HPDE6-E6E7 (cell line): ENCODE measurements at regions not wholly inside any gene's neighbourhood (a gene's known extent, or its start where the extent isn't known, plus 50 kb on each side); places are given as distances from the start of the nearest gene placed in this dataset.

Experiments
- DNase-seq: peaks from one replicate; pipeline ENCODE4 v3.0.0; 2011; ENCODE audit warnings: missing footprints; ENCODE audit errors: extremely low spot score

DNA sequence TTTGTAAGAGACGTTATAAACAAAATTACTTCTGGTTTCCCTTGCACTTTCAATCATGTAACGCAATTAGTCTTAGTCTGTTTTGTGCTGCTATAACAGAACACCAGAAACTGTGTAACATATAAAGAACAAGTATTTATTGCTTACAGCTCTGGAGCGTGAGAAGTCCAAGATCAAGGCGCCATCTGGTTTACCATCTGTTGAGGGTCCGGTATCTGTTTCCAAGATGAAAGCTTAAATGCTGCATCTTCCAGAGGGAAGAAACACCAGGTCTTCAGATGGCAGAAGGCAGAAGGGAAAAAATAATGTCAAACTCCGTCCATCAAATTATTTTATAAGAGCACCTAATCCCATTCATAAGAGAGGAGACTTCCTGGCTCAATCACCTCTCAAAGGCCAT lies 474.1 kb downstream of the PDGFC start:
- no peak for DNase-seq

DNA sequence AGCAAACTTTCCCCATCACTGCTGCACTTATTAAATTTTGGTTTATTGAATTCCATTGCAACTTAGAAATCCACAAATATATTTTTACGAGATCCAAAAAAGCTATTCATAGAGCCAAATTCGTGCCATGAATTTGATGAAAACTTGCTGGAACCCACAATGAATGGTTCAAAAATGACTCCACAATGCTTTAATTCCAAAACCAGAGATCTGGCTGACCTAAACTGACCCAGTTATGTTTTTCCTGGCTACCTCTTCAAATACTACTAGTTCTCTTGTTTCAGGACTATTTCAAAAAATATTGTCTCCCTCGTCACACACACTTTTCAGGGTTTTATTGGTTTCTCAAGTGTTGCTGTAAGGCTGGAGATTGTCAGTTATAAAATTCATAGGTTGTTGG lies 474.8 kb downstream of the PDGFC start:
- no peak for DNase-seq

DNA sequence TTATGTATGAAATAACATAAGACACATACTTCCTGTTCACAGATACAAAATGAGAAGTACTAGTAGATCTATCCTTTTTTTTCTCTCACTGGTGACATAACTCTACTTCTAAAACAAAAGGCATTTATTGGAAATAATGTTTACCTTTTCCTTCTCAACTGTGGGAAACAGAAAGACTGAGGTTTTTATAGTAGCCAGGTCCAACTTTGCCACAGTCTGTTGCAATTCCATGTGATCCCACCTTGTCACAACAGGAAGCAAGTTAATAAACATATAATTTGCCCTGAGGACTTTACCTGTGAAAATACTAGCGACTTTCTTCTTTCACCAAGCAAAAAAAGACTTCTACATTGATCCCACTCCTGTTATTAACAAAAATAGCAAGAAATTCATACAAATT lies 475.8 kb downstream of the PDGFC start:
- DNase-seq: no peak

DNA sequence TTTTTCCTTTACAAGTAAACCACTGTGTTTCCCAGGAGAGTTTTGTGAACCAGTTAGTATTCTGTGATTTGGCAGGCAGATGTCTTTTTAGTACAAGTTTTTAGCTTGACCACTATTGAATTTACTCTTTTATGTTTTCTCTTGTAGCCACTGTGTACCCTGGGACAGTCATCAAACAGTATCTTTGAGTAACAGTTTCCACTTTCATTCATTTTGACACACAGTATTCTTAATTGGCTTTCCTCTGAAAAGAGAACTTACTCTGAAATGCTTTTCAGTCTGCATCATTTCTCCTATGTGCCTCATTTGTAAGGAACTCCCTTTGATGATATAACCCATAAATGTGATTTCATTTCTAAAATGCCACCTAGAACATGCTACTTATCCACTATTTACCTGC lies 476.5 kb downstream of the PDGFC start:
- no peak for DNase-seq

DNA sequence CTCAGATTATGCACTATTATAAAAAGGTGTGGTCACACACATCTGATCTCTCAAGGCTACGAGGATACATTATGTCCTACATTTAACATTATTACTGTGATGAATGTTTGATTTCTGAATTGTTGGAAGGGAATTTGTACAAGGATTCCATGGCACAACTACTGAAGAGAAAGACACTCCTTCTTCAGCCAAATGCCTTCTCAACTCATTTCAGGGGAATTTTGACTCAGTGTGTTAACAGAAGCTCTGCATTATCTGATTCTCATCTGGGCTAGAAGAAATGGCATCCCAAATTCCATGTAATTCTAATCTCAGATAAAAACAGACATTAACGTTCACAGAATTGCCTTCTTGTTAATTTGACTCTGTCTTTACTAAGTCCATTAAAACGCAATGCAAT lies 477.7 kb downstream of the PDGFC start:
- no peak for DNase-seq

DNA sequence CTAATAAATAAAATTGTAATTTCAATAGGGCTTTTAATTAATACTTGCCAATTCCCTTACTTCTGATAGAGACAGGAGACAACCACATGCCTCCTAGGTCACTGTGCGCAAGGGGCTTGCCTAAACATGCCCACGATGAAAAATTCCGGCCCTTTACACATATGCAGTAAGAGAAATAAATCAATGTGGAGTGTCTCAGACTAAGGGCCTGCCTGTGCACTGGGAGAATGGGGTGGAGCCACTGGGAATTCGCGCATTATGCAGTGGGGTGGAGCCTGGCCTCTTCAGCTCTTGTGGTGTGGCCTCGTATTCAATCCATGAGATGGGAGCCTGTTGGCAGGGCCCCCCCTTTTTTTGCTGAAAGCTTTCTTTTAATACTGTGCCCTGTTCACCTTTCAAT lies 484.5 kb downstream of the PDGFC start:
- DNase-seq: no peak

DNA sequence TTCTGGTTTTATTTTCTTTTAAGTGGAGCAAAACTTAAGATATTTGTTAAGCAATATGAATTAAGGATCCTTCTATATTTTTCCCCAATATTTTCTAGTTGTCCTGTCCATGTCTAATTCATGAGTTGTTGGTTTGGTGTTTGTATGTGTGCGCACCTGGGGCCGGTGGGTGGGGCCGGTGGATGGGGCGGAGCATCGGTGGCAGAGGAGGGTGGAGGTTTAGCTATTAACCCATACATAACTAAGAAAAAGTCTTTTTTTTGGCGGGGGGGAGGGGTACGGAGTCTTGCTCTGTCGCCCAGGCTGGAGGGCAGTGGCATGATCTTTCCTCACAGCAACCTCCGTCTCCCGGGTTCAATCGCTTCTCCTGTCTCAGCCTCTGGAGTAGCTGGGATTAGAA lies 489.8 kb downstream of the PDGFC start:
- no peak for DNase-seq

DNA sequence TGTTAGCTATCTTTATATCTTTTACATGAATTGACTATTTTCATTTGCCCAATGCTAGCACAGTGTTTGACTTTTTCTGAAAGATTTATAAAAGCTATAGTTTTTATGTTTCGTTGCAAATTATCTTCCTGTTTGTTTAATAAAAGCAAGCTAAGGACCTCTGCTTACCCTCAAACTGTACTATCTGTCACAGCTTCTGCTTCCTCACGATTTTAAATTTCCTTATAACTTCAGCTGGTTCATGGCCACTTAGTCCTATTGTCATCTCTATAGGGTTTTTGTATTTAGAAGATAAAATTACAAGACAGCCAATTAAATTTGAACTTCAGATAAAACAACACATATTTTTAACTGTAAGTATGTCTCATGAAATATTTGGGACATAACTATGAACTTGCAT lies 494.0 kb downstream of the PDGFC start:
- DNase-seq: no peak

DNA sequence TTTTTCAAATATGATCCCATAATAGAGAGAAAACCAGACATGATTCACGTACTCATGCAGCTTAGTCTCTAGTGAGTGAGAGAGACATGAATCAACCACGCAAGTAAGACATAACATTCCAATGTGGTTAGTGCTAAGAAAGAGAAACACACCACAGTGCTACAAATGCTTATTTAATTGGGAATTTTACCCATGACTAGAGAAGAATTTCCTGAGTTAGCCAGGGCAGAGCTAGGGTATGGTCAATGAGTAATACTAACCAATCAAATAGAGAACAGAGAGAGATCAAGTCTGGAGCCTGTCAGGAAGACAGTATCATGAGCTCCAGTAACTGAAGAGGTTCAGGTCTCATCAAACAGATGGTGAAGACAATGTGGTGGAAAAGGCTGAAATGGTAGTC lies 495.2 kb downstream of the PDGFC start:
- DNase-seq: peak; percentile 63

DNA sequence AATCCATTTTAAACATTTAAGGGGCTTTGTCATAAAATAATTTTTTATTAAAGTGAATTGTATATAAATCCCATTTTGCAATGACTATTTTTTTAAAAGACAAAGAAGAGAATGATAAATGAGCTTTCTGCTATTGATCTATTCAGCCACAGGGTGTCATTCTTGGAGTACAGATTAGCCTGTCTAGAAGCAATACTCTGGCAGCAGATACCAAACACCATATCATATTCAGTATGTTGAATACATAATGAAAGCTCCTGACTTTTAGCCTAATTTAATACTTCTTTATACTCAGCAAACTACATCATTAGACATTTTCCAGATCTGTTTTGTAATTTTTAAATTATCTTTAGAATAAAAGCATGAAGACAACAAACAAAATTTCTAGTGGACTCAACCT lies 496.3 kb downstream of the PDGFC start:
- peak; percentile 19 for DNase-seq

DNA sequence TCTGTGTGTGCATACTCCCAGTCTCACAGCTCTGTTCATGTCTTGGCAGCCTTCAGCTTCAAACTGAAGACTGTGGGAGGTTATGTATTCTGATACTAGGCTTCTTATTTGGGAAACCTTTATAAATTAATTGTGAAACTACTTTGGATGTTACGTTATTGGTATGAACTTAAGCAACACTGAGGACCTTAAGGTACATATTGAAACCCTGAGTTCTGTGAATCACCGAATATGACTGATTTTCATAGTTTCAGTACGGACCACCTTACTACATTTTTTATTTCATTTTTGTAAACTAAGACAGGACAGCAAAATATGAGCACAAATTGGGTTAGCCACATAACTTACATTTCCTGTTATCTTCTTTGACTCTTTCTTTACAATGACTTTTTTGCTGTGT lies 498.4 kb downstream of the PDGFC start:
- no peak for DNase-seq

DNA sequence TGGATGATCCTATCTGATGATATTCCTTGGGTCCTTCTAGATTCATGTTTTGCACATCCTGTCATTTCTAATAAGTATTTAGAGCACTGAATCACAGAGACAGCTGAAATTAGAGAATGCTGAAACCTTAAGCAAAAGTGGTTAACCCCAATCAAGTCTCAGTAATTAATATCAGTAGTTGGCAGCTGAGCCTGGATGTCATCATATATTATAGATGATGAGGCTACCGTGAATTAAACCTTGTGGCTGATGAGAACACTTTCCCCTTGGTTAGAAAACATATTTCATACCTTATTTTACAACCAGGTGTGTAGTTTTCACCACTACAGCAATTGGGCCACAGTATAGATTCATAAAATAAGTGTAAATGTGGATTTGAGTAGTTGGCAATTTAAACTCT lies 499.0 kb downstream of the PDGFC start:
- no peak for DNase-seq

DNA sequence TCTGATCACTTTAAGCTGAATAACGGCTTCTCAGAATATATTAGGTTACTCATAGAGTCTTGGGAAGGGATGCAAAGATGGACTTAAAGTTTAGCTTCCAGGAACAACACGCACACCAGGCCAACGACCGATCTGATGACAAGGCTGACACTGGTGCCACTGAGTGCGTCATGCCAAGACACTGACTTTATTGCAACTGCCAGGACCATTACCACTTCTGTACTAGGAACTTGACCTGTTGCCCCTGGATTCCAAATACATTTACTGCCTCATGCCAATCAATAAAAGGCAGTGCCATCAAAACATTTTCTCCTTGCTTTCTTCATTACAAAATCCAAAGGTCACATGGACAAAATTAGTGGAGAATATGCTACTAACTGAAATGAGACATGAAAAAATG lies 505.9 kb upstream of the CTSO start:
- no peak for DNase-seq

DNA sequence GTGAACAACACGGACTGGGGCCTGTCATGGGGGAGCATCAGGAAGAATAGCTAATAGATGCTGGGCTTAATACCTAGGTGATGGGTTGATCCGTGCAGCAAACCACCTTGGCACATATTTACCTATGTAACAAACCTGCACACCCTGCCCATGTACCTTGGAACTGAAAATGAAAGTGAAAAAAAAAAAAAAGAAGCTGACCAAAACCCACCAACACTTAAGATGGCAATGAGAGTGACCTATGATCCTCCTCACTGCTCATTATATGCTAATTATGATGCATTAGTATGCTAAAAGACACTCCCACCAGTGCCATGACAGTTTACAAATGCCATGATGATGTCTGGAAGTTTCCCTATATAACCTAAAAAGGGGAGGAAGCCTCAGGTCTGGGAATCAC lies 503.2 kb upstream of the CTSO start:
- no peak for DNase-seq

DNA sequence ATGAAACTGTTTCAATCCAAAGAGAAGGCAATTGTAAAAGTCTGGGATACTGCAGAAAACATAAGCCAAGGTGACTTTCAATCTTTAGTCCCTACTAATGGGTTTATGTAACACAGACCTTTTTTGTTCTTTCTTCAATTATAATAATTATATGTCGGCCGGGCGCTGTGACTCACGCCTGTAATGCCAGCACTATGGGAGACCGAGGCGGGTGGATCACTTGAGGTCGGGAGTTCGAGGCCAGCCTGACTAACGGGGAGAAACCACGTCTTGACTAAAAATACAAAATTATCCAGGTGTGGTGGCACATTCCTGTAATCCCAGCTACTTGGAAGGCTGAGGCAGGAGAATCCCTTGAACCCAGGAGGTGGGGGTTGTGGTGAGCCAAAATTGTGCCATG lies 489.8 kb upstream of the CTSO start:
- no peak for DNase-seq

DNA sequence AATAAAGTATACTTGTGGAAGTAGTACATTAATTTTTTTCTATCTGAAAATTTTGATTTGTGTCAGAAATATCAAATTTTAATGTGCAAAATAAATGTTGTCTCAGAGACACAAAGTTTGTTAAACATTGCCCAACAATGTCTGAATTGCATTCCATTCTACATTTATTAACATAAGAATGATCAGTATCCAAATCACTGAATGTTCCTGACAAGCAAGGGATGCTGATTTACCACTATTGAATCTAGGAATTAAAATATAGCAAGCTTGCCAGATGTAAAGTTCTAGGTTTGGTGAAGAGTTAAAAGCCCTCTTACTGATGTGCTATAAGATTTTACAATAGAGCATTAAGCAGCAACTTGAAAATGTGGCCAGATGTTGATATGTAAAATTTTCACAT lies 489.2 kb upstream of the CTSO start:
- DNase-seq: no peak

DNA sequence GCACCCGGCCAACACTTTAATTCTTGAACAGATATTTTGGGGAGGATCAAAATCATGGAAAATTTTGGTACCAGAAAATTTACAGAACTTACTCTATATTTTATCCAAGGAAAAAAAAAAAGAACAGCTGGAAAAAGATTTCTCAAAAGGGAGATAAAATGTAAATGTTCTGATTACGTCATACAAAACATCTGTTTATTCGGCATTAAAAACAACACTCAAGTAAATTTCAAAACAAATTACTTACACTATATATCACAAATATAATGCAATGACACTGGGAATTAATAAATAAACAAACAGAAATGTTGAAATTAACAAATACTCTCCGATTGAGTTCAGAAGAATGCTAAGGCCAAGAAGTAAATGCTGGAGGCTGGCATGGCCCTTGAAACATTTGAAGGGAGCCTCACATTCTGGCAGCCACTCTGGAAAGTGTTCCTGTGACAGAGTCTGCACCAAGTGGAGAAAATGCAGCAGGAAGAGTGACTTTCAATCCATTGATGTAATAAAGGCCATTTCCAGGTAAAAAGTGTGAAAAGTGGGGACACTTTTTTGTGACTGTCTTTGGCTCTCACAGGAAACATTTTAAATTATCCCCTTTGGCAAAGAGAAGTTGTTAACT lies 486.0 kb upstream of the CTSO start:
- no peak for DNase-seq

DNA sequence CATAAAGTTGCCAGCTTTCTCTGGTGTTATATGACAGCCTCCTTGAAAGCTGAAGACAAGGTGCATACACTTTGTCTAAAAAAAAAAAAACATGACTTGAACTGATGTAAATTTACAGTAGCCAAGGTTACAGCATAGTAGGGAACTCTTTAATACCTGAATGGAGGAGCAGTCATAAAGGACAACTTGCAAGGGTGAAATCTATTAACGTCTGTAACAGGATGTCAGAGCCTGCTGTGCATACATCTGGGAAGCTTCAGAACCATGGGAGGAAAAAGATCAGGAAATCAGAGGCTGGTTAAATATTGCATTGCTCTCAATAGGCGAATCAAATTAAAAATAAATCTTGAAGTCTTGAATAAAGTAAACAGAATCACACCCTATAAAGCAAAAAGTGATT lies 484.0 kb upstream of the CTSO start:
- no peak for DNase-seq

DNA sequence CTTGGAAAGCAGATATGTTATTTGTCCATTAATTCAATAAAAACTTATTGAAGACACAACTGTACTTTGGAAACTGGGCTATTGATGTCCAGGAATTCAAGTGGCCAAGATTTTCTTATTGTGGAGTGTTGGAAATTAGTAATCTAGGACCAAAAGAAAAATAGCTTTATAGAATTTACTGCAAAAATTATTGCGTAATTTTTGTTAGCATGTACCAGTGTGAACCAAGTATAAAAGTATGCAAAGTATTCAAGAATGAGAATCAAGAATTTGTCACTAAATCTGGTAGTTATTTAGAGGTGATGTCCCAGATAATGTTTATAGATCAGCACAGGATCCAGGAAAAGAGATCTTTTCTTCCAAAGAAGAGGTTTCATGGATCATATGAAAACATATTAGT lies 468.9 kb upstream of the CTSO start:
- DNase-seq: no peak

DNA sequence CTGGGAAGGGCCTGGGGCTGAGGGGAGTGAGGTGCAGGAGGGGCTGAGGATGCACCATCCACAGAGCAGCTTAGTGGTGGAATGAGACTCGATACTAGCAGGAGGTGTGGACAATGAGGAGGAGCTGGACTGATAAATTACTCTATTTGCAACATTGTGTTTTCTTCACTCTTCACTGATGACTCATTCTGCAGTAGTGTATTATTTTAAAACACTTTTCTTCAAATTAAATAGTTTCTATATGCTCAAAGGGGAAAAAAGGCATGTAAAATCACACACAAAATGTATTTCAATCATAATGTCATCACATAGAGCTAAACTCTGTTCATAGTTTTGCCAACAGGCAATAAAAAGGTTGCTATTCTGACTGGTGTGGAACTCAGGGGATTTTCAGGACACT lies 467.0 kb upstream of the CTSO start:
- no peak for DNase-seq

DNA sequence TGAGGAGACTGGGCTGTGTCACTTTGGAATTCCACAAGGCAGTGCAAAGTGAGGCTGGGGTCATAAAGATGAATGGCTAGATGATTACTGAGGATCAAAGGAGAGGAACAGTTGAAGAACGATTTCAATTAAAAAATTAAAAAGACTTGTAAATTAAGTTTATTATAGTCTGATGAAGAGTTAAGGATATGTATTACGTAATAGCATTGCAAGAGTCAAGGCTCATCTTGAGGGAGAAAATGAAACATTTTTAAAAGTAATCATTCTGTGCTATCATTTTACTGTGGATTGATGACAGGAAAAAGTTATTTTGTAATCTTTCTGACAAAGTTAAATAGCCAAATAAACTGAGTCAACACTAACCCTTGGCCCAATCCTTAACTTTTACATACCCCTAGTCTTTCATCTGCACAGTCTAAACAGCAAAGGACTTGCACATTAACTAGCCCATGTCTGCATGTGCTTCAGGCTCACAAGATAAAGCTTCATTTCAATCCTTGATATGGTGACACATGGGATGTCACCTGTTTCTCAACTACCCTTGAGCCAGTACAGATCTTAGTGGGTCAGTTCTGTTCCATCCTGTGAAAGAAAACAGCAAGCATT lies 465.5 kb upstream of the CTSO start:
- no peak for DNase-seq

DNA sequence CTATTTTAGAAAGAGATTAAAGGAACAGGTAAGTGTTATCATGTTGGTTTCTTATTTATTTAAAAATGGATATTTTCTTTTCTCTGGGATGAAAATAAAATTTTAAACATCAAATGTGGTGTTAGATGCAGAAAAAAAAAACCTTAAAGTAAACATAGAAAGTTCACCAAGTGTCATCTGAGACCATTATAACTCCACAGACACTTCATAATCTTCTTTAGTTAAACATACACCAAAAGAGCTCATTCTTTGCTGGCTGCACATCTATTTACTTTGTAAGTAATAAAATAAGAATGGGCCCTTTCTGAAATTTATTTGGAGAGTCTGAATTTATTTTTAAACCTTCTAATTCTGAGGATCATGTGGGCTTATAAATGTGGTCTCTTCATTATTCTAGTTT lies 460.7 kb upstream of the CTSO start:
- DNase-seq: no peak

DNA sequence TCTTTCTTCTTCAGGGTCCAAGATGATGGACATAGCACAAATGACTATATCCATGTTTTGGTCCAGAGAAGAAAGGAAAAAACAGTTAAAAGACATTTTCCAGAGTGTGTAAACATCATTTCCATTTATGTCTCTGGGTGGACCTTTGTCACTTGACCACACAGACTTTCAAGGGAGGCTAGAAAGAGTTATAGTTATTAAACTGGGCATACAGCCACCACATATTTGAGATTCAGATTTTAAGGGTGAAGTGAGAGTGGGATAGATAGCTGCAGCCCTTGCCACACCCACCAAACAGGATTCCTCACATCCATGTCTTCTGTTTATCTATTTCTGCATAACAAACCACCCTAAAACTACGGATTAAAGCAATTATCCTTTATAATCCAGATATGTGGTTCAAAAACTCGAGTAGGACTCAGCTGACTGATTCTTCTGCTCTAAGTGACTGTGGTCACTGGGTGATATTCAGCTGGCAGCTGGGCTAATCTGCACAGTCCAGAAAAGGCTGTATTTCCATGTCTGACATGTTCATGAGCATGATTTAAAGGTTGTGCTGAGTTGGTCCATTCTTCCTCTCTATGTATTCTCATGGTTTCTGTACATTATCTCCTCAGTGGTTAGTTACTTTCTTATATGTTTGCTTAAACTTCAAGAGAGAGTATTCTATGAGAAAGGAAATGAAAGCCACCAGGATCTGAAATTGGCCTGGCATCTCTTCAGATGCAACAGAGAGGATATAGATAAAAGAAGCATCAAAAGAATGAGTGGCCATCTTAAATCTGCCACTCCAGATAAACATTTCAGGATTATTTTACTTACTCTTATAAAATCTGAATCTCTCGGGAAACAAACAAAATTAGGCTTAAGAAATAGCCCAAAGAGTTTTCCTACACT lies 459.8 kb upstream of the CTSO start:
- no peak for DNase-seq
